Ecto neural progenitor cell (in vitro differentiated cells): ENCODE measurements at regions not wholly inside any gene's neighbourhood (a gene's known extent, or its start where the extent isn't known, plus 50 kb on each side); places are given as distances from the start of the nearest gene placed in this dataset.
"Not testable (repeated sequence)": the region's sequence is repeated elsewhere in the genome, so short reads cannot be mapped to it uniquely, and the experiment has no call there.

Experiments used
- DNase-seq: peaks from one replicate; pipeline ENCODE4 v3.0.0-alpha.2; 2018; ENCODE audit warnings: low spot score

DNA sequence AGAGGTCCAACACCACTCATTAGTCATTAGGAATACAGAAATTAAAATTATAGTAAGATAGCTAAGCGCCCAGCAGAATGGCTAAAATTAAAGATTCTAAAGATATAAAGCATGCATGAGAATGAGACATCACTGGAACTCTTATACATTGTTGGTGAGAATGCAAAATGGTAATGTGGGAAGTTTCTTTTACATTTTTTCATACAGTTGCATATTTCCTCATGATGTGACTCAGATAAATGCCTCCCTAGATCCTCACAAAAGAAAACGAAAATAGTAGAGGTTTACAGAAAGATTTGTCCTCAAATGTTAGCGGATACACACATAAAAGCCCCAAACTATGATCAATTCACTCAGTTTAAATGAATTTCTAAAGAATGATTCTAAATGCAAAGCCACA is 633.7 kb upstream of the GJE1 start:
- no peak for DNase-seq

- DNase-seq = no peak
These were observed 640.0 kb upstream of the GJE1 start for GRCh38 chr6:141492521-141493284.

DNA sequence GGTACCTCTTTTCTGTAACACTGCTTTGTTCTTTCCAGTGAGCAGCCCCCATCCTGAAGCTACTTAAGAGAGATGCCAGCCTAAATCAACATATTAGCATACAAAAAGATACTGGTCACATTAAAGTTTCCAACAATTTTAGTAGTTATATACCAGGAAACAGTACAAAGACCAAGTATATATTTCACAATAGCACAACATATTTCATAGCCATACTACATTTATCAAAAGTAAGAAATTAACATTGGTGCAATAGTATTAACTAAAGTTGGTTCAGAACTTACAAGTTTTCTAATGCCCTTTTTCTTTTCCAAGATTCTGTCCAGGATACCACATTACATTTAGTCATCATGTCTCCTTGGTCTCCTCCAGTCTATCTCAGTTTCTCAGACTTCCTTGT is 641.0 kb upstream of the GJE1 start:
- no peak for DNase-seq

- DNase-seq = no peak
These were observed 641.7 kb upstream of the GJE1 start for GRCh38 chr6:141490982-141491381.

- no peak for DNase-seq
These were observed 644.2 kb upstream of the GJE1 start for GRCh38 chr6:141488488-141488887.

GRCh38 chr6:141486942-141487341 is 645.8 kb upstream of the GJE1 start:
- DNase-seq = no peak

- DNase-seq = no peak
These were observed 648.0 kb upstream of the GJE1 start for GRCh38 chr6:141484711-141485110.

DNA sequence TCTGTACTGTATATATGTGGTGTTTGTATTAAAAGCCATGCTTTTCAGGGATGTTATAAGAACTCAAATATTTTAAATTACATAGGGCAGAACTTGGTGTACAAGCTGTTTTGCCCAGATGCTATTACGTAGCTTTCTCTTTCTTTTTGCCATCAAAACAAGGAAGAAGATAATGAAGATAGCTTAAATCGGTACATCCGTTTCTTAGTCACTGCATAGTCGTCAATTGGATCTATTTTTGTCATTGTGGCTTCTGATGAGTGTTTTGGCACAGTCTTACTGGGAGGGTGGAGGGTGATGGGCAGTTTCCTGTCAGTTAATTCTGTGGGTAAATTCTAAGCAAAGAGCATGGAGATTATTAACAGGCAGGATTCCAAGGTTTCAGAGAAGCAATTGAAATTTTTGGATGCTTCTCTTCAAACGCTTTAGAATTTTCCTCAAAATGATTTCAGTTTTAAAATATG is 649.1 kb upstream of the GJE1 start:
- DNase-seq = no peak

DNA sequence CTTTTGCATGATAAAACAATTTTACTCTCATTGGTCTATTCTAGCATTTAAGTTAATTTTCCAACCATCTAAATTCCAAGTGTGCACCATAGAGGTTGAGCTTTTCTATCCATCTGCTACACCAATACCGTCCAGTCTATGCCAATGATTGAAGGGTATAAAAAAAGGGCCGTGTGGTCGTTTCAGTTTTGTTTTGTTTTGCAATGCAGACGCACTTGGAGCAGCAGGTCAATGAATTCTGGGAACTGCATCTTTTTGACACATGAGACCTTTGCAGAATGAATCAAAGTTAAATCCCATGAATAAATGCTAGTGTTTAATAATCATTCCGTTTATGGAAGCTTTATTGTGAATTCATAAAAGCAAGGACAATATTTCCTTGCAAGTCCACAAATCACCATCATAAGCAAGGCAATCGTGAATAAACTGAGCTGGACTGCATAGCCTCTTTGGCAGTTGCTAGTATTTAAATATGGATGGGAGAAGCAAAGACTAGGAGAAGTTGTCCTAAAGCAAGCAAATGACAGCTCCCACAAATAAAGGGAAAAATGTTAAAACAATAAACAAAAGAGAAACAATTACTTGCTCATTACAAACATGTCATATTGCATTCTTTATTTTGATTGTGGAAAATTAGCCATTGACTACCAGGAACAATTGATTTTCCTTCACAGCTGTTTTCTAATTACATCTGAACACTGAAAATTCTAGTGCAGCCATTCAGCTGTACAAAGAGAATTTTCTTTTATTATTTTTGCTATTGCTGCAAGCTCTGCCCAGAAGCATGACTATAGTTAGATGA is 649.7 kb upstream of the GJE1 start:
- DNase-seq = no peak

DNA sequence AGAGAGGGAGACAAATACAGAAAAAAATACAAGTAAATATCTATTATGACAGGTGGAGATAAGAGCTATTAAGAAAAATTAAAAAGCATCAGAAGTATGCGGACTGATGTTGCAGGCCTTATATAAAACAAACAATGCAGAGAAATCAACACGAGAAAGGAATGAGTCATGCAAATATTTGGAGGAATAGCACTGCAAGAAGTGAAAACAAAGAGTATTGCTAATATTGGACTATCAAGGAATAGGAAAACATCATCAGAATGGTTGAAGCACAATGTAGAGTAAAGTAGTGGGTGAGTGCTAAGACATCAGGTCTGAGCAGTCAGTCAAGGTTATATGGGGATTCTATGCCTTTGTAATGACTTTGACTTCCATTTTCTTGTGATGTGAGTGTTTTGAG is 657.5 kb upstream of the GJE1 start:
- DNase-seq = no peak

GRCh38 chr6:141472162-141472928 is 660.4 kb upstream of the GJE1 start:
- no peak for DNase-seq

GRCh38 chr6:141470810-141471209 is 661.9 kb upstream of the GJE1 start:
- DNase-seq = no peak

- DNase-seq = no peak
These were observed 664.8 kb upstream of the GJE1 start for GRCh38 chr6:141467881-141468280.

- DNase-seq = no peak
These were observed 665.7 kb upstream of the GJE1 start for GRCh38 chr6:141467041-141467440.

DNA sequence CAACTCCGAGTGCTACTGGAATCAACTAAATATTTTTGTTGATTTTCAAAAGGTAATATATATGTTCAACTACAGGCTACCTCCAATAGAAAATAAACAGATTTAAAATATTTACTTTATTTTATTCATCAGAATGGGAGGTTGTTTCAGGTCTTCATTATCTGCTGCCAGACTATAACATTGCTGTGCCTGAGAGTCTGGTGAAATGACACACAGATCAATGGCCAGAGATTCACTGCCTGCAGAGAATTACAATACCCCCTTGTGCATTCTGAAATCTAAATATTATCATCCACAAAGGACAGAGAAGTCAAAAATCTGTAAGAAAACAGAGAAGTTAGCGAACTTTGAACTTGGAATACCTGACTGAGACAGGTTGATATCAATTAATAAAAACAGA is 667.8 kb upstream of the GJE1 start:
- DNase-seq = no peak

GRCh38 chr6:141464490-141464889 is 668.2 kb upstream of the GJE1 start:
- DNase-seq = no peak

GRCh38 chr6:141463237-141463977 is 669.3 kb upstream of the GJE1 start:
- no peak for DNase-seq

GRCh38 chr6:141460743-141461484 is 671.8 kb upstream of the GJE1 start:
- no peak for DNase-seq

- not testable (repeated sequence) for DNase-seq
These were observed 672.5 kb upstream of the GJE1 start for GRCh38 chr6:141460245-141460644.

DNA sequence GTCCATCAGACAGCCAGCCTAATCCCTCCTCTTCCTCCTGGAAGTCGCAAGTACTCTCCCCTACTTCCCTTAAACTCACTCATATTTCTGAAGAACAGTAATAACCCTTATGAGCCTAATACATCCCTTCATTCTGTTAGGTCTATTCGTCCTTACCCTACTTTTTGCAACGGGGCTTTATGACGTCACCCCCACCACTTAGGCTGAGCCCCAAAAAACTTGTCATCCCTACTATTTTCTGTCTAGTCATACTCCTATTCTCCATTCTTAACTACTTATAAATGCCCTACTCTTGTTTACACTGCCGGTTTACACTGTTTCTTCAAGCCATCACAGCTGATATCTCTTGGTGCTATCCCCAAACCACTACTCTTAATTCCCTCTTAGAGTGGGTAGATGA is 674.7 kb upstream of the GJE1 start:
- not testable (repeated sequence) for DNase-seq

DNA sequence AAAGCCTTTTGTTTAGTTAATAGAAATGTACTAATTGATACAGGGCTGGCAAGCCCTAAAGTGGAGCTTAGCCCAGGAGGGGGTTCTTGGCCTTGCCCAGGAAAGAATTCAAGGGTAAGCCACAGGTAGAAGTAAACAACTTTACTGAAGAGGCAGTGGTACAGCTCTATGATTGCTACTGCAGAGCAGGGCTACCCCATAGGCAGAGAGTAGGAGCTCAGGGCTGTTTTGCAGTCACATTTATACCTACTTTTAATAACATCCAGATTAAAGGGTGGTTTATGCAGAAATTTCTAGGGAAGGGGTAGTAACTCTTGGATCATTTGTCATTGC is 680.4 kb upstream of the GJE1 start:
- DNase-seq = no peak
